Lower leg skin (tissue), 3 donors: ENCODE measurements at regions not wholly inside any gene's neighbourhood (a gene's known extent, or its start where the extent isn't known, plus 50 kb on each side); places are given as distances from the start of the nearest gene placed in this dataset.

Experiments used
- POLR2A ChIP-seq, 2 donors: fragments of 450-650 bp; IDR thresholded peaks; one replicate each; pipeline ENCODE4 v1.6.1; 2016 to 2017; ENCODE audit warnings: antibody characterized with exemption in 2 of 2, mild to moderate bottlenecking in 1 of 2, moderate library complexity in 1 of 2
- TF ChIP-seq, protein P1 (sequence below), 3 donors: fragments of 450-650 bp; IDR thresholded peaks; one replicate each; pipeline ENCODE4 v1.5.1; 2016; ENCODE audit warnings: antibody characterized with exemption in 3 of 3, mild to moderate bottlenecking in 3 of 3, moderate library complexity in 2 of 3

DNA sequence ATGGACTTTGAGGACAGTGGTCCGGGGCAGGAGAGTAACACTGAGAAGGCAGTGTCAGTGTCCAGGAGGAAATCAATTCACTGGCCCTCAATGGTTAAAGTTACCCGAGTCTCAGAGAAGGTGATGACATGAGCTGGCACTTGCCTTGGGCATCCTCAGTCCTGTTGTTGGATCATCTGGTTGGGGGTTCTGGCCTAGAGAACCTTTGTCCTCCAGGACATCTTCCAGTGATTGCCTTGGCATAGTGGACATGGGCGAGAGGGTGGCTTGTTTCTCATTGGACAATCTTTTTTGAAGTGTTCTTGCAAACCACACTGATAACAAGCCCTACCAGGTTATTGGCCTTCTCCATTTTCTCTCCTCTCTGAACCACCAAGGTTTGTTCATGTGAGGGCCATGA, 83.4 kb upstream of the TERB2 start:
- TF ChIP-seq POLR2A (IDR thresholded peaks at IDR 0.05), result no peak
- TF ChIP-seq, protein P1, sequence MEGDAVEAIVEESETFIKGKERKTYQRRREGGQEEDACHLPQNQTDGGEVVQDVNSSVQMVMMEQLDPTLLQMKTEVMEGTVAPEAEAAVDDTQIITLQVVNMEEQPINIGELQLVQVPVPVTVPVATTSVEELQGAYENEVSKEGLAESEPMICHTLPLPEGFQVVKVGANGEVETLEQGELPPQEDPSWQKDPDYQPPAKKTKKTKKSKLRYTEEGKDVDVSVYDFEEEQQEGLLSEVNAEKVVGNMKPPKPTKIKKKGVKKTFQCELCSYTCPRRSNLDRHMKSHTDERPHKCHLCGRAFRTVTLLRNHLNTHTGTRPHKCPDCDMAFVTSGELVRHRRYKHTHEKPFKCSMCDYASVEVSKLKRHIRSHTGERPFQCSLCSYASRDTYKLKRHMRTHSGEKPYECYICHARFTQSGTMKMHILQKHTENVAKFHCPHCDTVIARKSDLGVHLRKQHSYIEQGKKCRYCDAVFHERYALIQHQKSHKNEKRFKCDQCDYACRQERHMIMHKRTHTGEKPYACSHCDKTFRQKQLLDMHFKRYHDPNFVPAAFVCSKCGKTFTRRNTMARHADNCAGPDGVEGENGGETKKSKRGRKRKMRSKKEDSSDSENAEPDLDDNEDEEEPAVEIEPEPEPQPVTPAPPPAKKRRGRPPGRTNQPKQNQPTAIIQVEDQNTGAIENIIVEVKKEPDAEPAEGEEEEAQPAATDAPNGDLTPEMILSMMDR (IDR thresholded peaks at IDR 0.05), result no peak
